A549 (cell line): ENCODE measurements at regions not wholly inside any gene's neighbourhood (a gene's known extent, or its start where the extent isn't known, plus 50 kb on each side); places are given as distances from the start of the nearest gene placed in this dataset.

Source experiments
- CTCF ChIP-seq: fragments of >200 bp; sonication (Bioruptor Twin); formaldehyde crosslinking; IDR thresholded peaks from 3 replicates; pipeline ENCODE4 v1.5.1; 2016
- ESRRA ChIP-seq: fragments of 150-350 bp; IDR thresholded peaks from 2 replicates; pipeline ENCODE4 v1.6.1; 2014; ENCODE audit warnings: mild to moderate bottlenecking, low read length, borderline replicate concordance
- JUN ChIP-seq, 2 experiments: fragments of >200 bp; sonication (Bioruptor Twin); formaldehyde crosslinking; IDR thresholded peaks; 2 replicates in 1 of 2; 3 replicates in 1 of 2; pipeline ENCODE4 v1.6.1; 2016 to 2017
- JUNB ChIP-seq: fragments of >200 bp; sonication (Bioruptor Twin); formaldehyde crosslinking; IDR thresholded peaks from 2 replicates; pipeline ENCODE4 v1.6.1; 2016
- MAFK ChIP-seq: fragments of 450-650 bp; IDR thresholded peaks from 2 replicates; pipeline ENCODE4 v1.6.1; 2014; ENCODE audit not compliant: partially characterized antibody
- MYC ChIP-seq: IDR thresholded peaks from 2 replicates; pipeline ENCODE4 v1.6.1; 2012; ENCODE audit warnings: mild to moderate bottlenecking, inconsistent platforms, low read length, improper control_type of control experiment, borderline replicate concordance
- RAD21 ChIP-seq, 2 experiments: fragments of >200 bp in 1 of 2; sonication (Bioruptor Twin) in 1 of 2; formaldehyde crosslinking in 1 of 2; IDR thresholded peaks in 1 of 2; conservative IDR thresholded peaks in 1 of 2; 2 replicates in 1 of 2; 3 replicates in 1 of 2; pipeline ENCODE4 v1.6.1; 2012 to 2018; ENCODE audit warnings: inconsistent platforms in 1 of 2
- TF ChIP-seq, protein P1 (sequence below): IDR thresholded peaks from 2 replicates; pipeline ENCODE4 v1.6.1; 2012

DNA sequence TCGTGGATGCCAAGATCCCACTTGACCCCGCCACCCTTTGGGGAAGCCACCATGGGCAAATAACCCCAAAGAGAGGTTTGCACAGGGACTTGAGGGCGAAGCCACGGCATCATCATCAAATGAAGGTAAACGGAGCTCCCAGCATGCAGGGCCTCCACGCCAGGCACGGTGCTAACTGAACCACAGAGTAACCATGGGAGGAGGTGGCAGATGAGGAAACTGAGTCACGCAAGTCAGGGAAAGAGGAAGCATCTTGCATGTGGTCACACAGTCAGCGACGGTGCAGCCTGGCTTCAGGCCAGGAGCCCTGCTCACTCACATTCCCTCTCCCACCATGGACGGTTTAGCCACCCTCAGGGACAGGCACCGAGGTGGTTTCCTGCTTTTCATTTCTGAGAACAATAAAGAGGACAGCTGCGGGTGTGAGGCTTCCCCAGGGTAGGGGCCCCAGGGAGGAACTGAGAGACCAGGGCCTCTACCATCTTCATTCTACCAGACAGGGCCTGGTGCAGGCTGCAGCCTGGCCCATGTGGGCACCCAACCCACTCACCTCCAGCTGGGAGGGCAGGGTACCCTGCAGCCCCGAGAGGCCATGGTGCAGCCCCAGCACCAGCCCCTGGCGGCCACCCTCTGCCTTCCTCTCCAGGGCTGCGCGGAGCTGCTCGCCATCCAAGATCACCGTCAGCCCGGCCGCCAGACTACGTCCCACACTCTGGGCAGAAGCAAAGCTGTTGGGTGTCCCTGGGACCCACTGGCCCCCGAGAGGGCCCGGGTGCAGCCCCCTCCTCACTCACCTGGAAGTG is 78.3 kb downstream of the RMI2 start:
- TF ChIP-seq JUNB (no peak), RAD21 (conservative IDR thresholded peaks at IDR 0.05 in 1 of 2, IDR thresholded peaks at IDR 0.05 in 1 of 2) (no peak), CTCF (no peak), MYC (no peak), JUN (IDR thresholded peaks at IDR 0.05) (no peak), ESRRA (no peak), MAFK (no peak)
- TF ChIP-seq, protein P1, sequence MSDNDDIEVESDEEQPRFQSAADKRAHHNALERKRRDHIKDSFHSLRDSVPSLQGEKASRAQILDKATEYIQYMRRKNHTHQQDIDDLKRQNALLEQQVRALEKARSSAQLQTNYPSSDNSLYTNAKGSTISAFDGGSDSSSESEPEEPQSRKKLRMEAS = no peak
